Bronchial epithelial cell (primary cell): ENCODE measurements at regions not wholly inside any gene's neighbourhood (a gene's known extent, or its start where the extent isn't known, plus 50 kb on each side); places are given as distances from the start of the nearest gene placed in this dataset.

Experiments used
- DNase-seq: peaks from one replicate; pipeline ENCODE4 v3.0.0-alpha.2; 2010; ENCODE audit warnings: low read depth
- FAIRE-seq: peaks from 2 replicates; lab custom pipeline; 2011; peaks lifted over from hg19 to GRCh38; lab: Jason Lieb, UNC
- H3K27me3 ChIP-seq: 2 replicates; pipeline ENCODE4 v1.5.1; 2011; ENCODE audit warnings: low read length; ENCODE audit not compliant: control insufficient read depth, insufficient read depth
- H3K36me3 ChIP-seq: 2 replicates; pipeline ENCODE4 v1.5.1; 2011; ENCODE audit warnings: low read length; ENCODE audit not compliant: control insufficient read depth, insufficient read depth
- H3K4me3 ChIP-seq: 2 replicates; pipeline ENCODE4 v1.5.1; 2011; ENCODE audit warnings: mild to moderate bottlenecking, low read depth, low read length, control low read depth
- TF ChIP-seq, protein P1 (sequence below): IDR thresholded peaks from 2 replicates; pipeline ENCODE4 v1.5.1; 2011; ENCODE audit warnings: mild to moderate bottlenecking, moderate library complexity, low read length, control low read depth, inconsistent platforms; ENCODE audit not compliant: insufficient read depth, severe bottlenecking

DNA sequence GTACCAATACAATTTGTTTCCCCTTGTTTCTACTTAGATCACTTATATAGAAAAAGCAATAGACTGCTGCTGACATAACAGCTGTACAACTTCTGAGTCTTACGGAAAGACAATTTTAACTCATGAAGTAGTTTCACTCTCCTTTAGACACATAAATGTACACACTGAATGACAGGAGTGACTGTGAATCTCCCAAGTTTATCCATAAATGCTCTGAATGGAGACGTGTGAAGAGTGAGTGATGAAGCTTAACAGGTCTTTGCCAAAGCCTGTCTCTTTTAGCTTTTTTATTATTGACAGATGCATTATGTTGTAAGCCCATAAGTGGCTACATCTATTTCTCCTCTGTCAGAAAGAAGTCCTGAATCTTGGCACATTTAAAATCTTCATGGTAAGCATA, 265.9 kb downstream of the TRIM36 start:
- TF ChIP-seq, protein P1, sequence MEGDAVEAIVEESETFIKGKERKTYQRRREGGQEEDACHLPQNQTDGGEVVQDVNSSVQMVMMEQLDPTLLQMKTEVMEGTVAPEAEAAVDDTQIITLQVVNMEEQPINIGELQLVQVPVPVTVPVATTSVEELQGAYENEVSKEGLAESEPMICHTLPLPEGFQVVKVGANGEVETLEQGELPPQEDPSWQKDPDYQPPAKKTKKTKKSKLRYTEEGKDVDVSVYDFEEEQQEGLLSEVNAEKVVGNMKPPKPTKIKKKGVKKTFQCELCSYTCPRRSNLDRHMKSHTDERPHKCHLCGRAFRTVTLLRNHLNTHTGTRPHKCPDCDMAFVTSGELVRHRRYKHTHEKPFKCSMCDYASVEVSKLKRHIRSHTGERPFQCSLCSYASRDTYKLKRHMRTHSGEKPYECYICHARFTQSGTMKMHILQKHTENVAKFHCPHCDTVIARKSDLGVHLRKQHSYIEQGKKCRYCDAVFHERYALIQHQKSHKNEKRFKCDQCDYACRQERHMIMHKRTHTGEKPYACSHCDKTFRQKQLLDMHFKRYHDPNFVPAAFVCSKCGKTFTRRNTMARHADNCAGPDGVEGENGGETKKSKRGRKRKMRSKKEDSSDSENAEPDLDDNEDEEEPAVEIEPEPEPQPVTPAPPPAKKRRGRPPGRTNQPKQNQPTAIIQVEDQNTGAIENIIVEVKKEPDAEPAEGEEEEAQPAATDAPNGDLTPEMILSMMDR: no peak
- H3K27me3 ChIP-seq: no peaks in the 10 kb centered on the region
- H3K36me3 ChIP-seq: no peaks in the 10 kb centered on the region
- DNase-seq (no peak), FAIRE-seq (no peak)
- no peak overlapping the region for H3K4me3 ChIP-seq

DNA sequence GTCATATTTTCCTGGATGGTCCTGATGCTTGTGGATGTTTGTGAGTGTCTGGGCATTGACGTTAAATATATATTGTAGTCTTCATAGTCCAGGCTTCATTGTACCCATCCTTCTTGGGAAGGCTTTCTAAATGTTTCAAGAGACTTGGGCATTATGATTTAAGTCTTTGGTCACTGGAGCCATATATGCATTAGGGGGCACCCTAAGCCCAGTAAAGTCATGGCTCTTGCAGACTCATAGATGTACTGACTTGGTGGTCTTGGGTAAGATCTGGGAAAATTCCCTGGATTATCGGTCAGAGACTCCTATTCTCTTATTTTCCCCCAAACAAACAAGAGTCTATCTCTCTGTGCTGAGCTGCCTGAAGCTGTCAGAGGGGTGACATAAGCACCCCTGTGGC, 271.1 kb downstream of the TRIM36 start:
- TF ChIP-seq, protein P1: no peak
- no peaks in the 10 kb centered on the region for H3K36me3 ChIP-seq
- H3K27me3 ChIP-seq: no peaks in the 10 kb centered on the region
- no peak for DNase-seq
- FAIRE-seq: no peak
- H3K4me3 ChIP-seq: no peak overlapping the region

DNA sequence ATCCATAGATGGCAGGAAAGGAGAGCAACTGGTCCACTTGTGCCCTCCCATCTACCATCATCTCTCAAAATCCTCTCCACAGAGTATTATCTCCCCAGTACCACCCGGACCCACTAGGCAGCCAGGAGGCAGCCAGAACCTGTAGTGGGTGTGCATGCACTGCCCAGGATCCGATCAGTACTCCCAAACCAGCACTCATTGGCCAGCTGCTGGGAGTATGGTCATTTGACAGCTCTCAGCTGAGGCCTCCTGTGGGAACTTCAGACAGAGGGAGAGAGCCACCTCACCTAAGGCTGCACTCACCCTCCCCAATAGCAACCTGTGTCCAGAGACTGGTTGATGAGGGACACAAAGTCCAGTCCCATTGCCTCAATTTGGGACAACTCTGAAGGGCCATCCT, 286.0 kb downstream of the TRIM36 start:
- FAIRE-seq: no peak

DNA sequence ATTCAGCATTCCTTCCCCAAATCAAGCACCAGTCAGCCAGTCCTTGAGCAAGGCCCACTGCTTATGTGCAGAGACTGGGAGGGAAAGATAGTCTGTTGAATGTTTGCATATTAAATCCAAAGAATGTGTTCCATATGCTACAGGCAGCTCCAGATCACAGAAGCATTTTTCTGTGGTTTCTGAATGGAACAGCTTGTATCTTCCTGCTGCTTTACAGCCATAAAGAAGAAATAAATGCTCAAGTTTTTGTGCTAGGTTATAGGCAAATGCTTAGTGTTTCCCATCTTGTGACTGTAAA, 310.3 kb downstream of the TRIM36 start:
- TF ChIP-seq, protein P1: no peak
- no peak for DNase-seq
- no peak for FAIRE-seq
- H3K27me3 ChIP-seq: no peaks in the 10 kb centered on the region
- H3K36me3 ChIP-seq: no peaks in the 10 kb centered on the region
- H3K4me3 ChIP-seq: no peak overlapping the region

More for the DNA sequence above, 286.0 kb downstream of the TRIM36 start:
- H3K36me3 ChIP-seq: no peaks in the 10 kb centered on the region
- TF ChIP-seq, protein P1: no peak
- H3K4me3 ChIP-seq: no peak overlapping the region
- H3K27me3 ChIP-seq: no peaks in the 10 kb centered on the region
- DNase-seq: no peak

DNA sequence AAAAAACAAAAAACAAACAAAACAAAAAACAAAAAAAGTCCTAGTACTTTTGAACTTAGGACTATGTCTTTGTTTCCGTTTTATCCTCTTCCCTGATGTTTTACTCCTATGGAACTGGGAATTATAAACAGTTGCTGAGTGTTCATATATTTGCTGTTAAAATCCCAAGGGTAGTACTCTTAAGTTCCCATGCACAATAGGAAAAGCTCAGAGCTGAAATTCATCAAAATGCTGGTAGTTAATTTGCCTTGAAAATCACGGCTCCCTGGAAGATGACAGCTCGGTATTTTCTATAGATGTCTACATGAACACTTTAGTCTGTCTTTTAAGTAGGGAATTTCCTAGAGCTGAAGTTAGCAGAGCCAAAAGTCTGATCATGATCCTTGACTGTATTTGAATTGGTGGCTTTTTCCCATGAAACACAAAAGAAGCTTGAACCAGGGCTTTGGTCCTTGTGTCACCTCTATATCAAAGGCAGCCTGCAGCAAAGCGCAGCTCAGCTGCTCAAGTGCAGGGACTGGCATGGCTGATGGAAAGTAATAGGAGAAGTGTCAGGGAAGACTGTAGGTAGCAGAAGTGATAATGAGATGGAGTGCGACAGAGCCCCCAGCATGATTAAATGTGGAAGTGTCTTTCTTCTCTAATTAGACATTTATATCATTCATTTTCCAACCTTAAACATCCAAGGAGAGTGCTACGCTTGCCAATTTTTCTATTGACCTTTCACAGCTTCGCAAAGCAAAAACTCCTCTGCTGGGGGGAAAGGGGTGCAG, 310.9 kb downstream of the TRIM36 start:
- no peak for DNase-seq
- H3K4me3 ChIP-seq: no peak overlapping the region
- FAIRE-seq: no peak
- no peaks in the 10 kb centered on the region for H3K27me3 ChIP-seq
- no peaks in the 10 kb centered on the region for H3K36me3 ChIP-seq
- TF ChIP-seq, protein P1: no peak
